Breast epithelium (tissue), 4 donors: ENCODE measurements at regions not wholly inside any gene's neighbourhood (a gene's known extent, or its start where the extent isn't known, plus 50 kb on each side); places are given as distances from the start of the nearest gene placed in this dataset.

ENCODE experiments used
- DNase-seq, 2 donors: peaks; one replicate each; pipeline ENCODE4 v3.0.0-alpha.2; 2019; ENCODE audit warnings: low spot score in 2 of 2
- H3K27ac ChIP-seq, 2 donors: fragments of 200-600 bp; sonication (generic) in 1 of 2; one replicate each; pipeline ENCODE4 v1.5.1; 2016 to 2019; ENCODE audit warnings: mild to moderate bottlenecking in 1 of 2
- H3K27me3 ChIP-seq, 2 donors: fragments of 200-600 bp; sonication (generic) in 1 of 2; one replicate each; pipeline versions ENCODE4 v1.5.1 to v1.6.0; 2017 to 2019; ENCODE audit warnings: control low read depth in 1 of 2, mild to moderate bottlenecking in 1 of 2
- H3K36me3 ChIP-seq: fragments of 200-600 bp; one replicate; pipeline ENCODE4 v1.5.1; 2019
- H3K4me1 ChIP-seq, 2 donors: fragments of 200-600 bp; sonication (generic); one replicate each; pipeline ENCODE4 v1.5.1; 2016 to 2019; ENCODE audit warnings: control low read depth in 1 of 2
- H3K4me3 ChIP-seq, 3 donors: fragments of 200-600 bp; sonication (generic); 1 replicate in 2 of 3; 2 replicates in 1 of 3; pipeline ENCODE4 v1.5.1; 2016 to 2019; ENCODE audit warnings: mild to moderate bottlenecking in 3 of 3, moderate library complexity in 2 of 3
- H3K9me3 ChIP-seq, 2 donors: fragments of 200-600 bp; sonication (generic) in 1 of 2; one replicate each; pipeline ENCODE4 v1.5.1; 2016 to 2019; ENCODE audit warnings: control low read depth in 1 of 2
- POLR2A ChIP-seq: fragments of 450-650 bp; IDR thresholded peaks from one replicate; pipeline ENCODE4 v1.6.1; 2016; ENCODE audit warnings: antibody characterized with exemption, mild to moderate bottlenecking, moderate library complexity
- POLR2AphosphoS5 ChIP-seq, 3 donors: sonication (generic); formaldehyde crosslinking; IDR thresholded peaks; one replicate each; pipeline ENCODE4 v1.6.1; 2017; ENCODE audit warnings: antibody characterized with exemption in 3 of 3
- intact Hi-C: fragments of 100-400 bp; cut with DNase I; formaldehyde crosslinking; loops from one replicate; pipeline ENCODE4 v1.15.1; 2023; ENCODE audit warnings: low total_unique reads
- TF ChIP-seq, protein P1 (sequence below), 3 donors: fragments of 450-650 bp; IDR thresholded peaks; one replicate each; pipeline ENCODE4 v1.5.1; 2016 to 2017; ENCODE audit warnings: antibody characterized with exemption in 3 of 3, mild to moderate bottlenecking in 3 of 3, moderate library complexity in 3 of 3

DNA sequence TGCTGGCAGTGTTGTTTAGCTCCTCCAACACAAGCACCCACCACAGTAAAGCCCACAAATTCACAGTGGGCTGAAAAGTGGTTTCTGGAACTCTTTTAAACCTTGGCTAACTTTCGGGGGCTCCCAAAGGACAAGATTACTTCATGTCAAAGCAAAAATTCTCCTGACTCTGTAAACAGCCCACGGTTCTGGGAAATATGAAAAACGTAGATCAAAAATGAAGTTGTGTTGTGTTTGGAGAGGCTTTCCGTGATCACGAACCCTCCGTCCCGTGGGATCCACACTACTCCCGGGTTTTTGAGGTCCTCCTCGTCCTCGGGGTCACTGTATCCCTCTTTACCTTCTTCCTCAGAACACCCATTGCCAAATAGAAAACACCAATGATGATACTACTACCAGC is 159.0 kb upstream of the RUNX1 start:
- intact Hi-C loops: no loop called here
- Histone ChIP-seq H3K4me3 (peak overlapping the region in 1 of 3 donors; percentile 14), H3K9me3 (no peaks in the 10 kb centered on the region), H3K27me3 (no peaks in the 10 kb centered on the region), H3K4me1 (peaks cover 0 to 5% of the 10 kb centered on the region in 2 donors), H3K36me3 (no peaks in the 10 kb centered on the region), H3K27ac (peak overlapping the region; percentile 68 to 90)
- DNase-seq: no peak
- TF ChIP-seq POLR2AphosphoS5 (IDR thresholded peaks at IDR 0.05) (no peak), POLR2A (no peak)
- TF ChIP-seq, protein P1, sequence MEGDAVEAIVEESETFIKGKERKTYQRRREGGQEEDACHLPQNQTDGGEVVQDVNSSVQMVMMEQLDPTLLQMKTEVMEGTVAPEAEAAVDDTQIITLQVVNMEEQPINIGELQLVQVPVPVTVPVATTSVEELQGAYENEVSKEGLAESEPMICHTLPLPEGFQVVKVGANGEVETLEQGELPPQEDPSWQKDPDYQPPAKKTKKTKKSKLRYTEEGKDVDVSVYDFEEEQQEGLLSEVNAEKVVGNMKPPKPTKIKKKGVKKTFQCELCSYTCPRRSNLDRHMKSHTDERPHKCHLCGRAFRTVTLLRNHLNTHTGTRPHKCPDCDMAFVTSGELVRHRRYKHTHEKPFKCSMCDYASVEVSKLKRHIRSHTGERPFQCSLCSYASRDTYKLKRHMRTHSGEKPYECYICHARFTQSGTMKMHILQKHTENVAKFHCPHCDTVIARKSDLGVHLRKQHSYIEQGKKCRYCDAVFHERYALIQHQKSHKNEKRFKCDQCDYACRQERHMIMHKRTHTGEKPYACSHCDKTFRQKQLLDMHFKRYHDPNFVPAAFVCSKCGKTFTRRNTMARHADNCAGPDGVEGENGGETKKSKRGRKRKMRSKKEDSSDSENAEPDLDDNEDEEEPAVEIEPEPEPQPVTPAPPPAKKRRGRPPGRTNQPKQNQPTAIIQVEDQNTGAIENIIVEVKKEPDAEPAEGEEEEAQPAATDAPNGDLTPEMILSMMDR (IDR thresholded peaks at IDR 0.05): no peak

DNA sequence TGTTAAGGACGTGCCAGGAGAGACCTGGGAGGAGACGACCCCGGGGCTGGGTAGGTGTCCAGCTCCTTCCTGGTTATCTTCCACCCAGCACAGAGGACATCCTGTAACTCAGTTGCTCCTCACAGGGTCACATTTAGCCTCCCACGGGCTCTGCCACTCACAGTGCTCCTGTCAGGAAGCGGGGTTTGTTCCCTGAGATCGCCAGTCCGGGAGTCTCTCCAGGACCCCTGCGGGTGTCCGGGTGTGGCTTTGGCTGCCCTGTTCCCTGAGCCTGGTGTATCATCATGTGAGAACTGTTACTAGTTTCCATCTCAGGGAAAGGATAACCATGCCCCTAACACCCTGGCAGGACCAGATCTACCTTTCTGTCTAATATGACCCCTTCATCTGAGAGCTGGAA is 158.2 kb upstream of the RUNX1 start:
- peak overlapping the region; percentile 68 to 90 for H3K27ac ChIP-seq
- intact Hi-C loops: no loop called here
- peaks cover 0 to 5% of the 10 kb centered on the region in 2 donors for H3K4me1 ChIP-seq
- H3K27me3 ChIP-seq: no peaks in the 10 kb centered on the region
- no peaks in the 10 kb centered on the region for H3K36me3 ChIP-seq
- no peak overlapping the region for H3K4me3 ChIP-seq
- DNase-seq: no peak
- H3K9me3 ChIP-seq: no peaks in the 10 kb centered on the region
- TF ChIP-seq POLR2AphosphoS5 (IDR thresholded peaks at IDR 0.05) (no peak), POLR2A (no peak)
- TF ChIP-seq, protein P1 (IDR thresholded peaks at IDR 0.05): no peak

DNA sequence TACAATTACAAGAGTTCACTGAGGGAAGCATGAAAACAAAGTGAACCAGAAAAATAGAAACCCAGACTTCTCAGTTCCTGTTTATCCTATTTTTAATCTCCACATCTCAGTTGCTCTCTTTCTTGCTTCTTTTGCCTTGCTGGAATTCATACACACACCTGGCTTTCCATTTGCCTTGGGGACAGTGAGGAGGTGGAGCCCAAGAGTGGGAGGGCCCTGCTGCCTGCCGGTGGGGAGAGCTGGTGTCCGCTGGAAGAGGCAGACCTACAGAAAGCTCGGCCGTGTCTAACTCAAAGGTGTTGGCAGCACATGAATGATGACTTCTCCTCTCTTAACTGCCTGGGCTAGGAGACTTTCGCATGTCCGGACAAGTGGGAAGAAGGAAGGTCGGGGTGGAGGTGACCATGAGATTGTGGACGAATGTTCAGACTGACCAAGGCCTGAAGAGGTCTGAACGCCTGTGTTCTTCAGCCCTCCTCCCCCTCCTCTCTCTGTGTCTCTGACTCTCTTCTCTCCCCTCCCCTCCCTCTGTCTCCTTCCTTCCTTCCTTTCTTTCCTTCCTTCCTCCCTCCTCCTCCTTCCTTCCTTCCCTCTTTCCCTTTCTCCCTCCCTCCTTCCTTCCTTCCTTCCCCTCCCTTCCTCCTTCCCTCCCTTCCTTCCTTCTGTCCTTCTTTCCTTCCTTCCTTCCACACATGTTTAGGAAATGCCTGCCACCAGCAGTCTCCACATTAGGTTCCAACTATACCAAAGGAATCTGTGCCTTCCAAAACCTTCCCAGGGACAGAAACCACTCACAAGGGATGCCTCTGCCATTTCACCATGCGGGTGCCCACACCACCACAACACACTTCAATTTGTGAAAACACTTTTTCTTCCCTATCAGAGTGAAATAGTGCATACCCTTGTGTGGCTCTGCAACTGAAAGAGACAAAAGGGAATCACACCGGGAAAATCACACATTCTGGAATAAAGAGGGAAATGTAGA is 157.3 kb upstream of the RUNX1 start:
- no peaks in the 10 kb centered on the region for H3K9me3 ChIP-seq
- peak; percentile 61 to 66 for DNase-seq
- peak overlapping the region; percentile 68 to 90 for H3K27ac ChIP-seq
- intact Hi-C loops: no loop called here
- peak overlapping the region in 2 of 3 donors; percentile 17 to 43 for H3K4me3 ChIP-seq
- H3K27me3 ChIP-seq: no peaks in the 10 kb centered on the region
- TF ChIP-seq POLR2A (no peak), POLR2AphosphoS5 (IDR thresholded peaks at IDR 0.05) (no peak)
- TF ChIP-seq, protein P1 (IDR thresholded peaks at IDR 0.05): no peak
- H3K4me1 ChIP-seq: peaks cover 0 to 5% of the 10 kb centered on the region in 2 donors
- H3K36me3 ChIP-seq: no peaks in the 10 kb centered on the region

DNA sequence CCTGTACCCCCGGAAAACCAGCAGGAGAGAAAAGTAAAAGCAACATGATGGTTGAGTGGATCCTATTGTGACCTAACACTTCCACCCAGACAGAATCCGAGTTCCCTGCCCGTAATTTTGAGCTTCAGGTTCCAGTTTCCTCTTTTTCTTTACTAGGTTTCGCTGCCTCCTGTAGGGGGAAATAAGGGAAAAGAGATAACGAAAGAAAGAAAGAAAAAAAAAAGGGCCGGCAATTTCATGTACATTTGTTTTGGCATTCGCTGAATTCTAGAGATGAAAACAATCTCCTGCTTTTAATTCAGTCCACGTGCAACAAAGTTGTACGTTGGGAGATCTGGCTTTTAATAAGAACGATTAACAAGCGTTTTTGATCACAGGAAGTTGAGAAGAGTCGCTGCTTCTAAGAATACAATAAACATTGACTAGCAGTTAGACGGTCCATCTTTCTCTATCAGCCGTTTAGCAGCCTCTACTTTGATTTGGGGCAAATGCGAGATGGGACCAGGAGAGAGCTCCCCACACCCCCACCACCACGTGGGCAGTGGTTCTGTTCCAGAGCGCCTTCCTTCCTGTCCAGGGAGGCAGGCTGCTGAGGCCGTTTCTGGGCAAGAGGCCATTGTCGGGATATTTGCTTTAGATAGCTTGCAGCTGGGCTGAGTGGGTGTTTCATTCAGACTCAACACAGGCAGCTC is 155.9 kb upstream of the RUNX1 start:
- Histone ChIP-seq H3K27me3 (no peaks in the 10 kb centered on the region), H3K4me3 (peak overlapping the region; percentile 10 to 50 (median 13)), H3K4me1 (peaks cover 0 to 5% of the 10 kb centered on the region in 2 donors), H3K36me3 (no peaks in the 10 kb centered on the region), H3K9me3 (no peaks in the 10 kb centered on the region), H3K27ac (peak overlapping the region; percentile 68 to 90)
- intact Hi-C loops: loop anchor here (1.0 kb wide), 1 partner anchor 19 kb away; no protein-coding TSS in a partner anchor
- TF ChIP-seq, protein P1 (IDR thresholded peaks at IDR 0.05): no peak
- TF ChIP-seq POLR2A: no peak
- no peak for TF ChIP-seq POLR2AphosphoS5 (IDR thresholded peaks at IDR 0.05)
- no peak for DNase-seq

DNA sequence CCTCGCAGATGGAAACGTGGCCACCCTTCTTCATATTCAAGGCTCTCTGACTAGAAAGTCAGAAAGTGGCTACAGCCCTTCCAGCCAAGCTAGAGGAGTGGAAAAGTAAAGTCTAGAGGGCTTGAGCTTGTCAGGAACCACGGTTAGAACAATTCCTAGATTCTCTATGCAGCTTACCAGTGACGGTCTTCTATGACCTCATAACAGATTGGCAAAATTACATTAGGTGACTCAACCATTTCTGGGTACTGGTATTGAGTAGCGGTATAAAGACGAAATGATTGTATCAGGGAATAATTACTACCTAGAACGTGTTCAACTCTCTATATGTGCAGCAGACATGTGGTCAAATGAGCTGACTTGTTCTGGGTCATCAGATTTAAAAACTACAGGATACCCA is 155.0 kb upstream of the RUNX1 start:
- H3K4me1 ChIP-seq: peaks cover 0 to 5% of the 10 kb centered on the region in 2 donors
- DNase-seq: no peak
- H3K27me3 ChIP-seq: no peaks in the 10 kb centered on the region
- H3K36me3 ChIP-seq: no peaks in the 10 kb centered on the region
- TF ChIP-seq, protein P1 (IDR thresholded peaks at IDR 0.05): no peak
- TF ChIP-seq POLR2A (no peak), POLR2AphosphoS5 (IDR thresholded peaks at IDR 0.05) (no peak)
- no peak overlapping the region for H3K4me3 ChIP-seq
- H3K27ac ChIP-seq: no peak overlapping the region
- intact Hi-C loops: no loop called here
- H3K9me3 ChIP-seq: no peaks in the 10 kb centered on the region
